Kidney (tissue), 13 donors: ENCODE measurements at regions not wholly inside any gene's neighbourhood (a gene's known extent, or its start where the extent isn't known, plus 50 kb on each side); places are given as distances from the start of the nearest gene placed in this dataset.

Experiments used
- DNase-seq, 5 donors: peaks; one replicate each; pipeline ENCODE4 v3.0.0-alpha.2; 2013 to 2020
- FAIRE-seq: peaks from 2 replicates; lab custom pipeline; 2012; peaks lifted over from hg19 to GRCh38; lab: Jason Lieb, UNC
- H3K27ac ChIP-seq, 2 donors: one replicate each; pipeline ENCODE4 v1.7.0; 2013; ENCODE audit warnings: low read depth in 2 of 2, low read length in 2 of 2, inconsistent platforms in 1 of 2
- H3K27me3 ChIP-seq: one replicate; pipeline ENCODE4 v1.7.1; 2013; ENCODE audit warnings: low read length, inconsistent platforms; ENCODE audit not compliant: control insufficient read depth, insufficient read depth
- H3K36me3 ChIP-seq, 3 donors: one replicate each; pipeline versions ENCODE4 v1.7.0 to v1.7.1; 2013; ENCODE audit warnings: low read length in 3 of 3, control low read depth in 1 of 3, inconsistent platforms in 1 of 3; ENCODE audit not compliant: insufficient read depth in 3 of 3, control insufficient read depth in 2 of 3
- H3K4me1 ChIP-seq, 3 donors: one replicate each; pipeline versions ENCODE4 v1.7.0 to v1.7.1; 2013; ENCODE audit warnings: low read length in 3 of 3, inconsistent platforms in 1 of 3, low read depth in 1 of 3; ENCODE audit not compliant: control insufficient read depth in 2 of 3, insufficient read depth in 2 of 3
- H3K4me3 ChIP-seq, 3 donors: one replicate each; pipeline versions ENCODE4 v1.7.0 to v1.8.1; 2013; ENCODE audit warnings: low read length in 3 of 3, control low read depth in 1 of 3, inconsistent platforms in 1 of 3
- H3K9ac ChIP-seq, 3 donors: one replicate each; pipeline versions ENCODE4 v1.7.0 to v1.7.1; 2013; ENCODE audit warnings: low read length in 3 of 3, control low read depth in 1 of 3, inconsistent platforms in 1 of 3
- H3K9me3 ChIP-seq, 3 donors: one replicate each; pipeline versions ENCODE4 v1.7.0 to v1.7.1; 2013; ENCODE audit warnings: low read length in 3 of 3, control low read depth in 1 of 3, inconsistent platforms in 1 of 3; ENCODE audit not compliant: control insufficient read depth in 2 of 3, insufficient read depth in 1 of 3
- intact Hi-C: fragments of 100-400 bp; cut with DNase I; formaldehyde crosslinking; loops from one replicate; pipeline ENCODE4 v1.11.1; 2022
- TF ChIP-seq, protein P1 (sequence below): IDR thresholded peaks from 3 replicates; pipeline ENCODE4 v1.5.1; 2012; ENCODE audit warnings: mild to moderate bottlenecking, moderate library complexity, borderline replicate concordance; ENCODE audit not compliant: insufficient read depth; ENCODE audit errors: extremely low read depth
- donor health status: control.
- donor health status: control.
- donor health status: control.
- donor health status: control.
- donor health status: control.
- donor health status: DM: yes; HTN: yes; CAD: no.
- donor health status: Normal renal cell carcinoma (clear cell type).

DNA sequence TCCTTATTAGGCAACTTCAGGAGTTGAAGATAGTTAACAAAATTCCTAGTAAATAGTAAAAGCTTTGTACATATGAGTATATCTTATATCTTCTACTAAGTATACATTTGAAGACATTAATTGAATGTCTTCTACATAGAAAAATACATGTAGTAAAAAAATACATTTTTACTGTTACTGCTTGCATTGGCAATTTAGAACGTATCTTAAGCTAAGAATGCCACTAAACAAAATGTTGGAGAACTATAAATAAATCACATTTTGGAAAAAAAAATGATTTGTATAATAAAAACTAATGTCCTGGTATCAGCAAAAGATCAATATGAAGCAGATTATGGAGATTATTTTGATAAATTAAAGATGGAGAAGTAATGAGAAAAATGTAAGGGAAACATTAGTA lies 434.2 kb upstream of the SLC8A1 start:
- no peaks in the 10 kb centered on the region for H3K36me3 ChIP-seq
- DNase-seq (no peak), FAIRE-seq (no peak)
- TF ChIP-seq, protein P1, sequence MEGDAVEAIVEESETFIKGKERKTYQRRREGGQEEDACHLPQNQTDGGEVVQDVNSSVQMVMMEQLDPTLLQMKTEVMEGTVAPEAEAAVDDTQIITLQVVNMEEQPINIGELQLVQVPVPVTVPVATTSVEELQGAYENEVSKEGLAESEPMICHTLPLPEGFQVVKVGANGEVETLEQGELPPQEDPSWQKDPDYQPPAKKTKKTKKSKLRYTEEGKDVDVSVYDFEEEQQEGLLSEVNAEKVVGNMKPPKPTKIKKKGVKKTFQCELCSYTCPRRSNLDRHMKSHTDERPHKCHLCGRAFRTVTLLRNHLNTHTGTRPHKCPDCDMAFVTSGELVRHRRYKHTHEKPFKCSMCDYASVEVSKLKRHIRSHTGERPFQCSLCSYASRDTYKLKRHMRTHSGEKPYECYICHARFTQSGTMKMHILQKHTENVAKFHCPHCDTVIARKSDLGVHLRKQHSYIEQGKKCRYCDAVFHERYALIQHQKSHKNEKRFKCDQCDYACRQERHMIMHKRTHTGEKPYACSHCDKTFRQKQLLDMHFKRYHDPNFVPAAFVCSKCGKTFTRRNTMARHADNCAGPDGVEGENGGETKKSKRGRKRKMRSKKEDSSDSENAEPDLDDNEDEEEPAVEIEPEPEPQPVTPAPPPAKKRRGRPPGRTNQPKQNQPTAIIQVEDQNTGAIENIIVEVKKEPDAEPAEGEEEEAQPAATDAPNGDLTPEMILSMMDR = no peak
- H3K9ac ChIP-seq = no peak overlapping the region
- H3K4me1 ChIP-seq = no peaks in the 10 kb centered on the region
- H3K27me3 ChIP-seq = no peaks in the 10 kb centered on the region
- no peak overlapping the region for H3K27ac ChIP-seq
- intact Hi-C loops = no loop called here
- H3K9me3 ChIP-seq = no peaks in the 10 kb centered on the region
- no peak overlapping the region for H3K4me3 ChIP-seq

DNA sequence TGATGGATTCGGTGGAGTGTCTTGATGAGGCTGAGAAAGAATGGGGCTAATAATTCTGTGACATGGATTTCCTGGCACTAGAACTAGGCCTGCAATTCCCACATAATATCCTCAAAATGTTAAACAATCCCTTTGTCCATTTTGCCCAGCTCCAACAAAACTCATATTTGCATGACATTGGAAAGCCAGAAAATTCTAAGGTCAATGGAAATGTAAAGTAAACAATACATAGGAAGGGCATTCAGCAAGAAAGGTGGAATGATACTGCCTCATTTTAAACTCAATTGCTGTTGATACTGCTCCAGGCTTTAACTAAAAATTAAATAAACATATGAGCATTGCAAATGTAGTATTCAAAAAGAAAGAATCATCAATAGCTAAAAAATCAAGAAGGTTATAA lies 434.8 kb upstream of the SLC8A1 start:
- Histone ChIP-seq H3K27me3 (no peaks in the 10 kb centered on the region), H3K9ac (no peak overlapping the region), H3K36me3 (no peaks in the 10 kb centered on the region), H3K4me1 (no peaks in the 10 kb centered on the region), H3K4me3 (no peak overlapping the region), H3K27ac (no peak overlapping the region), H3K9me3 (no peaks in the 10 kb centered on the region)
- no peak for DNase-seq
- intact Hi-C loops = no loop called here
- no peak for FAIRE-seq
- TF ChIP-seq, protein P1 = no peak

DNA sequence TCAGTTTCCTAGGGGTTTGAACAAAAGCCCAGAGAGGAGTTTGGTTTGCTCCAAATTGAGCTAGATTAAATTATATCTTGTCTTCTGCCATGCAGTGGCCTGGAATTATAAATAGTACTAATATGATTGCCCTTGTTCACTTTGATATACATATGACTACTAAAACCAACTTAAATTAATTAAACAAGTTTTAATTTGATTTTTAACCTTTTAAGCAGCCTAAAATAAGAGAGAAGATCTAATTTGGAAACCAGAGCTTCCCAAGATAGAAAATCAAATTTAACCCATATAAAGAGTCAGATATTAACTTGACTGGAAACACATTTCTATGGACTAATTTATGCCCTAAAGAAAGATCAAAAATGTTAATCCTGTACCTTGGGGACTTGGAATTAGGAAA lies 444.5 kb upstream of the SLC8A1 start:
- TF ChIP-seq, protein P1 = no peak
- H3K4me1 ChIP-seq = no peaks in the 10 kb centered on the region
- H3K27me3 ChIP-seq = no peaks in the 10 kb centered on the region
- FAIRE-seq (no peak), DNase-seq (no peak)
- no peaks in the 10 kb centered on the region for H3K36me3 ChIP-seq
- H3K4me3 ChIP-seq = no peak overlapping the region
- H3K9me3 ChIP-seq = no peaks in the 10 kb centered on the region
- H3K9ac ChIP-seq = no peak overlapping the region
- intact Hi-C loops = no loop called here
- no peak overlapping the region for H3K27ac ChIP-seq

DNA sequence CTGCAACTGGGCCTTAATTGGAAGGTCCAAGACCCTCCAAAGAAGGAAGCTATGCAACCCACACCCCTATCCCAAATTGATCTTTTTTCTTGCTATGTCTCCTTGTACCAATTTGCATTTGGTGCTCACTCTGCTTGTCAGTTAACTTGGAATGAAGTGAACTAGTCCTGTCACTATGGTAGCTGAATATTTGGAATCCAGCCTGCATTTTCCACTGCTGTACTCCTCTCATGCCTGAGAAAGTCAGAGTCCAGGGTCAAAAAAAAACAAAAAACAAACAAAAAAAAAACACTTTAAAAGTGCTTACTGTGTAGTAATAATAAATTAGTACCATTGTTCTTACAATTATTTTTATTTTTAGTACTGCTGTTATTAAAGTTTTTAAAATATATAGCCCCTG lies 462.8 kb upstream of the SLC8A1 start:
- intact Hi-C loops = no loop called here
- H3K4me1 ChIP-seq = no peaks in the 10 kb centered on the region
- H3K9ac ChIP-seq = no peak overlapping the region
- TF ChIP-seq, protein P1 = no peak
- no peaks in the 10 kb centered on the region for H3K36me3 ChIP-seq
- FAIRE-seq (no peak), DNase-seq (peak in 2 of 5 donors; percentile 27 to 64)
- no peaks in the 10 kb centered on the region for H3K9me3 ChIP-seq
- no peak overlapping the region for H3K27ac ChIP-seq
- no peak overlapping the region for H3K4me3 ChIP-seq
- no peaks in the 10 kb centered on the region for H3K27me3 ChIP-seq
